Mesothelial cell of epicardium (in vitro differentiated cells): ENCODE measurements at regions not wholly inside any gene's neighbourhood (a gene's known extent, or its start where the extent isn't known, plus 50 kb on each side); places are given as distances from the start of the nearest gene placed in this dataset.

Experiments
- DNase-seq, 2 experiments: peaks; one replicate each; pipeline ENCODE4 v3.0.0; 2021; ENCODE audit warnings: low spot score in 2 of 2; ENCODE audit not compliant: unreplicated experiment in 2 of 2
- H3K27ac Mint-ChIP-seq: 2 replicates; pipeline ENCODE4 v1.8.0; 2021; ENCODE audit warnings: mixed read lengths
- H3K27me3 Mint-ChIP-seq: 2 replicates; pipeline ENCODE4 v1.8.0; 2021; ENCODE audit warnings: low read depth, mixed read lengths
- H3K36me3 Mint-ChIP-seq: 2 replicates; pipeline ENCODE4 v1.8.0; 2021; ENCODE audit warnings: mixed read lengths
- H3K4me1 Mint-ChIP-seq: 2 replicates; pipeline ENCODE4 v1.8.0; 2021; ENCODE audit warnings: mixed read lengths
- H3K4me3 Mint-ChIP-seq: 2 replicates; pipeline ENCODE4 v1.8.0; 2021; ENCODE audit warnings: mild to moderate bottlenecking, moderate library complexity, mixed read lengths
- H3K9me3 Mint-ChIP-seq: 2 replicates; pipeline ENCODE4 v1.8.0; 2021; ENCODE audit warnings: mixed read lengths
- TF ChIP-seq, protein P1 (sequence below): fragments of 200-600 bp; sonication (generic); IDR thresholded peaks from one replicate; pipeline ENCODE4 v1.5.0; 2021; ENCODE audit warnings: antibody characterized with exemption; ENCODE audit not compliant: unreplicated experiment

- TF ChIP-seq, protein P1, sequence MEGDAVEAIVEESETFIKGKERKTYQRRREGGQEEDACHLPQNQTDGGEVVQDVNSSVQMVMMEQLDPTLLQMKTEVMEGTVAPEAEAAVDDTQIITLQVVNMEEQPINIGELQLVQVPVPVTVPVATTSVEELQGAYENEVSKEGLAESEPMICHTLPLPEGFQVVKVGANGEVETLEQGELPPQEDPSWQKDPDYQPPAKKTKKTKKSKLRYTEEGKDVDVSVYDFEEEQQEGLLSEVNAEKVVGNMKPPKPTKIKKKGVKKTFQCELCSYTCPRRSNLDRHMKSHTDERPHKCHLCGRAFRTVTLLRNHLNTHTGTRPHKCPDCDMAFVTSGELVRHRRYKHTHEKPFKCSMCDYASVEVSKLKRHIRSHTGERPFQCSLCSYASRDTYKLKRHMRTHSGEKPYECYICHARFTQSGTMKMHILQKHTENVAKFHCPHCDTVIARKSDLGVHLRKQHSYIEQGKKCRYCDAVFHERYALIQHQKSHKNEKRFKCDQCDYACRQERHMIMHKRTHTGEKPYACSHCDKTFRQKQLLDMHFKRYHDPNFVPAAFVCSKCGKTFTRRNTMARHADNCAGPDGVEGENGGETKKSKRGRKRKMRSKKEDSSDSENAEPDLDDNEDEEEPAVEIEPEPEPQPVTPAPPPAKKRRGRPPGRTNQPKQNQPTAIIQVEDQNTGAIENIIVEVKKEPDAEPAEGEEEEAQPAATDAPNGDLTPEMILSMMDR, result no peak
- Mint-ChIP-seq H3K4me1 (peaks cover 10% of the 10 kb centered on the region), H3K27me3 (no peaks in the 10 kb centered on the region), H3K36me3 (no peaks in the 10 kb centered on the region), H3K27ac (no peak overlapping the region), H3K9me3 (no peaks in the 10 kb centered on the region), H3K4me3 (no peak overlapping the region)
- no peak for DNase-seq
Observed at GRCh38 chr11:122509899-122510298, 145.6 kb upstream of the UBASH3B start.

GRCh38 chr11:122509091-122509490 lies 146.4 kb upstream of the UBASH3B start:
- TF ChIP-seq, protein P1, result no peak
- Mint-ChIP-seq H3K27me3 (no peaks in the 10 kb centered on the region), H3K4me3 (no peak overlapping the region)

DNA sequence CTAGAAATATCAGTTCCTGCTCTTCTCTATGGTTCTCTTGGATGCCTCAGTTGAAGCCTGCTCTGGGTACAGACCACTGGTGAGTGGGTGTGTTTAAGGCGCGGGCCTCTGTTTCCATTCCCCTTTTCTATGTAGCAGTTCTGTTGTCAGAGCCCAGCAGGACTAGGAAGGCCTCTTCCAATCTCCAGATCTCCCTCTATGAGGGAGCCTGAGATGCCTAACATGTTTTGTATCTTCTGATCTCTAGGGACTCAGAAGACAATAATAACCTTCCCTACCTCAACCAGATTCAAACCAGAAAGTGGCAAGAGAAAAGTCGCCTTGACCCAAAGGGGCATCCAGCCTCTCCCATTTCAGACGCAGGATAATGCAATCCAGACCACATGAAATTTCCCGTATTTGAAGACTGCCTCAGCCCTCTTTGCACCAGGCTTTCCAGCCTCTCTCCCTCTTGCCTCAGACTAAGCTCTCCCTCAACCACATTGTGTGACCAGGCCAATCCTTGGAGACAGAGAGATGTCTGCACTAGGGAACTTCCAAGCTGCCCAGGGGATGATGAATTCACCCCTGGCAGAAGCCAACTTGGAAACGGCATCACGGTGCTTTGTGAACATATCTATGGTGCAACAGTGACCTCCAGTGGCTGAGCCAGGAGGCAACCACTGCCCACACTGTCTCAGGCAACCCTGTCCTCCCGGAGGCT lies 150.1 kb upstream of the UBASH3B start:
- peaks cover 7% of the 10 kb centered on the region for H3K27me3 Mint-ChIP-seq
- TF ChIP-seq, protein P1, result peak; percentile 71
- H3K27ac Mint-ChIP-seq, result peak overlapping the region; percentile 30
- no peaks in the 10 kb centered on the region for H3K36me3 Mint-ChIP-seq
- H3K4me3 Mint-ChIP-seq, result no peak overlapping the region
- peak; percentile 66 to 85 for DNase-seq
- H3K9me3 Mint-ChIP-seq, result peaks cover 6% of the 10 kb centered on the region
- H3K4me1 Mint-ChIP-seq, result peaks cover 15% of the 10 kb centered on the region

More at GRCh38 chr11:122509091-122509490, 146.4 kb upstream of the UBASH3B start:
- DNase-seq, result no peak
- Mint-ChIP-seq H3K36me3 (no peaks in the 10 kb centered on the region), H3K27ac (no peak overlapping the region), H3K9me3 (no peaks in the 10 kb centered on the region), H3K4me1 (peaks cover 13% of the 10 kb centered on the region)

DNA sequence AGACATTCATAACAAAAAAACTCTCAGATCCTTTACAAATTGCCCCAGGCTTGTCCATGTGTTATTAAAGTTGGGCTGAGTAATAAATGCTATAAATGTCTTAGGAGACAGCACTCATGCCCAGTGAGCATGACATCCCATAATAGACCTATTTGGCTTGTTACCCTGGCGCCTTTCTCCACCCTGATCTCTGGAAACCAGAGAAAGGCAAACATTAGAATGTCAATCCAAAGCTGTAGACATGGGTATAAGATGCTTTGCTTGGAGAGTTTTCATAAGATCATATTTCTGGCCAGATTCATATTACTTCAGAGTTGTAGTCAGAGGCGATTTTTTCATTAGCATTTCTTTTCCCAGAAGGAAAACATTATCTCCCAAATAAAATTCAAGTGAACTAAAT lies 161.3 kb upstream of the UBASH3B start:
- Mint-ChIP-seq H3K4me3 (no peak overlapping the region), H3K9me3 (peaks cover 6% of the 10 kb centered on the region), H3K36me3 (no peaks in the 10 kb centered on the region), H3K4me1 (peaks cover 18% of the 10 kb centered on the region), H3K27ac (no peak overlapping the region), H3K27me3 (peaks cover 1% of the 10 kb centered on the region)
- no peak for DNase-seq
- TF ChIP-seq, protein P1, result no peak

- TF ChIP-seq, protein P1, result no peak
- peak overlapping the region; percentile 84 for H3K27ac Mint-ChIP-seq
- H3K9me3 Mint-ChIP-seq, result peaks cover 6% of the 10 kb centered on the region
- H3K36me3 Mint-ChIP-seq, result no peaks in the 10 kb centered on the region
- DNase-seq, result no peak
- H3K4me3 Mint-ChIP-seq, result no peak overlapping the region
- H3K4me1 Mint-ChIP-seq, result peaks cover 29% of the 10 kb centered on the region
- no peaks in the 10 kb centered on the region for H3K27me3 Mint-ChIP-seq
Observed at GRCh38 chr11:122491509-122491908, 164.0 kb upstream of the UBASH3B start.
